Fibroblast of peridontal ligament (primary cell): ENCODE measurements at regions not wholly inside any gene's neighbourhood (a gene's known extent, or its start where the extent isn't known, plus 50 kb on each side); places are given as distances from the start of the nearest gene placed in this dataset.

Experiments
- DNase-seq: peaks from one replicate; pipeline ENCODE4 v3.0.0-alpha.2; 2010; ENCODE audit errors: extremely low read depth

GRCh38 chr5:93886098-93886806 is 144.9 kb upstream of the POU5F2 start:
- DNase-seq = no peak

- no peak for DNase-seq
Observed at GRCh38 chr5:93884254-93884653, 142.9 kb upstream of the POU5F2 start.

GRCh38 chr5:93883459-93883858 is 142.1 kb upstream of the POU5F2 start:
- DNase-seq = peak; percentile 16

- no peak for DNase-seq
Observed at GRCh38 chr5:93875693-93876092, 134.3 kb upstream of the POU5F2 start.

- DNase-seq = no peak
Observed at GRCh38 chr5:93874491-93874890, 133.1 kb upstream of the POU5F2 start.

GRCh38 chr5:93874080-93874479 is 132.7 kb upstream of the POU5F2 start:
- DNase-seq = no peak

- DNase-seq = no peak
Observed at GRCh38 chr5:93873211-93873736, 131.9 kb upstream of the POU5F2 start.

GRCh38 chr5:93870649-93871048 is 129.2 kb upstream of the POU5F2 start:
- DNase-seq = no peak

GRCh38 chr5:93868851-93869250 is 127.5 kb upstream of the POU5F2 start:
- DNase-seq = no peak

GRCh38 chr5:93850311-93850710 is 108.9 kb upstream of the POU5F2 start:
- no peak for DNase-seq

- DNase-seq = no peak
Observed at GRCh38 chr5:93845376-93845775, 104.0 kb upstream of the POU5F2 start.

GRCh38 chr5:93831449-93831848 is 90.0 kb upstream of the POU5F2 start:
- DNase-seq = peak; percentile 90

GRCh38 chr5:93830893-93831292 is 89.5 kb upstream of the POU5F2 start:
- DNase-seq = no peak

- DNase-seq = no peak
Observed at GRCh38 chr5:93829346-93829745, 87.9 kb upstream of the POU5F2 start.

GRCh38 chr5:93821891-93822415 is 80.6 kb upstream of the POU5F2 start:
- DNase-seq = no peak

- DNase-seq = no peak
Observed at GRCh38 chr5:93819668-93820067, 78.3 kb upstream of the POU5F2 start.

GRCh38 chr5:93810780-93811179 is 69.4 kb upstream of the POU5F2 start:
- no peak for DNase-seq

- no peak for DNase-seq
Observed at GRCh38 chr5:93809430-93809829, 68.0 kb upstream of the POU5F2 start.

- no peak for DNase-seq
Observed at GRCh38 chr5:93807846-93808245, 66.4 kb upstream of the POU5F2 start.

GRCh38 chr5:93805616-93806379 is 64.4 kb upstream of the POU5F2 start:
- no peak for DNase-seq

GRCh38 chr5:93800988-93801811 is 59.8 kb upstream of the POU5F2 start:
- DNase-seq = peak; percentile 77

- no peak for DNase-seq
Observed at GRCh38 chr5:93794954-93795353, 53.6 kb upstream of the POU5F2 start.
